Endothelial cell of umbilical vein (primary cell): ENCODE measurements at regions not wholly inside any gene's neighbourhood (a gene's known extent, or its start where the extent isn't known, plus 50 kb on each side); places are given as distances from the start of the nearest gene placed in this dataset.

Experiments
- BruUV-seq: library from RNA; stranded (reverse); fragments of 400-500 nt; replicated peaks from 2 replicates; lab custom pipeline; 2021; lab: Mats Ljungman, UMichigan
- CTCF ChIA-PET: fragments of 300-600, 350-600 bp; sonication (Branson Sonifier 250); formaldehyde crosslinking; loops from one replicate; lab custom pipeline; 2021; ENCODE audit warnings: antibody characterized with exemption, inconsistent platforms; lab: Charles Lee
- POLR2A ChIA-PET: fragments of 300-600, 350-600 bp; sonication (Branson Sonifier 250); formaldehyde crosslinking; loops from one replicate; lab custom pipeline; 2021; ENCODE audit warnings: antibody characterized with exemption, inconsistent platforms; lab: Charles Lee
- DNase-seq: peaks from one replicate; pipeline ENCODE4 v3.0.0-alpha.2; 2011; ENCODE audit warnings: low read depth, low spot score
- FAIRE-seq: peaks from 2 replicates; lab custom pipeline; 2011; peaks lifted over from hg19 to GRCh38; lab: Jason Lieb, UNC
- H2AFZ ChIP-seq: 2 replicates; pipeline ENCODE4 v1.6.0; 2012; ENCODE audit warnings: low read depth, low read length, control low read depth, inconsistent platforms
- H3K27ac ChIP-seq: 2 replicates; pipeline ENCODE4 v1.5.1; 2011; ENCODE audit warnings: low read depth, mild to moderate bottlenecking, control low read depth, low read length, moderate library complexity; ENCODE audit not compliant: insufficient read depth
- H3K27me3 ChIP-seq, 2 experiments: 2 replicates each; pipeline versions ENCODE4 v1.6.0 to v1.6.1; 2011; ENCODE audit warnings: low read length in 2 of 2, mixed read lengths in 1 of 2; ENCODE audit not compliant: control insufficient read depth in 2 of 2, insufficient read depth in 2 of 2
- H3K36me3 ChIP-seq, 2 experiments: 2 replicates in 1 of 2; 3 replicates in 1 of 2; pipeline ENCODE4 v1.5.1; 2011; ENCODE audit warnings: low read length in 2 of 2, mild to moderate bottlenecking in 1 of 2, moderate library complexity in 1 of 2; ENCODE audit not compliant: control insufficient read depth in 2 of 2, insufficient read depth in 2 of 2; ENCODE audit errors: extremely low read depth in 1 of 2
- H3K4me1 ChIP-seq: 3 replicates; pipeline ENCODE4 v1.5.1; 2011; ENCODE audit warnings: mild to moderate bottlenecking, low read length; ENCODE audit not compliant: control insufficient read depth, insufficient read depth; ENCODE audit errors: extremely low read depth
- H3K4me2 ChIP-seq: 2 replicates; pipeline ENCODE4 v1.6.1; 2011; ENCODE audit warnings: low read length, control low read depth, mixed read lengths; ENCODE audit not compliant: insufficient read depth
- H3K4me3 ChIP-seq, 3 experiments: fragments of 200-600 bp in 1 of 3; sonication (generic), shearing (Covaris generic) in 1 of 3; replicated peaks in 1 of 3; 2 replicates each; pipeline ENCODE4 v1.5.1; 2011 to 2016; ENCODE audit warnings: control low read depth in 3 of 3, low read length in 3 of 3, mild to moderate bottlenecking in 2 of 3, inconsistent platforms in 1 of 3, low read depth in 1 of 3, moderate library complexity in 1 of 3; ENCODE audit not compliant: insufficient read depth in 1 of 3
- H3K79me2 ChIP-seq: 2 replicates; pipeline ENCODE4 v1.6.0; 2012; ENCODE audit warnings: low read length, inconsistent platforms; ENCODE audit not compliant: control insufficient read depth, insufficient read depth
- H3K9ac ChIP-seq: replicated peaks from 2 replicates; pipeline ENCODE3; 2011; ENCODE audit warnings: low read length, control low read depth; ENCODE audit not compliant: insufficient read depth; ENCODE audit errors: extremely low read depth
- H3K9me1 ChIP-seq: replicated peaks from 3 replicates; pipeline ENCODE4 v1.6.0; 2011; ENCODE audit warnings: mild to moderate bottlenecking, low read length; ENCODE audit not compliant: control insufficient read depth, insufficient read depth; ENCODE audit errors: extremely low read depth
- H3K9me3 ChIP-seq: replicated peaks from 2 replicates; pipeline ENCODE4 v1.5.1; 2012; ENCODE audit warnings: low read length, inconsistent platforms; ENCODE audit not compliant: control insufficient read depth, insufficient read depth
- H4K20me1 ChIP-seq: replicated peaks from 2 replicates; pipeline ENCODE3; 2011; ENCODE audit warnings: mild to moderate bottlenecking, low read length; ENCODE audit not compliant: control insufficient read depth, insufficient read depth; ENCODE audit errors: extremely low read depth
- EZH2 ChIP-seq: IDR thresholded peaks from 2 replicates; pipeline ENCODE4 v1.6.1; 2012; ENCODE audit warnings: borderline replicate concordance, low read depth, mild to moderate bottlenecking, moderate library complexity, low read length, inconsistent platforms; ENCODE audit not compliant: severe bottlenecking
- FOS ChIP-seq: IDR thresholded peaks from 2 replicates; pipeline ENCODE4 v1.6.1; 2011; ENCODE audit warnings: mild to moderate bottlenecking, low read length, moderate library complexity, borderline replicate concordance; ENCODE audit not compliant: insufficient read depth
- GATA2 ChIP-seq: IDR thresholded peaks from 2 replicates; pipeline ENCODE4 v1.7.0; 2011; ENCODE audit warnings: low read depth, mild to moderate bottlenecking, moderate library complexity, mixed read lengths, low read length; ENCODE audit not compliant: insufficient read length, insufficient read depth
- JUN ChIP-seq: IDR thresholded peaks from 2 replicates; pipeline ENCODE4 v1.6.1; 2011; ENCODE audit warnings: borderline replicate concordance, low read depth; ENCODE audit not compliant: insufficient read length, insufficient read depth
- MYC ChIP-seq: IDR thresholded peaks from one replicate; pipeline ENCODE4 v1.6.1; 2011; ENCODE audit warnings: mild to moderate bottlenecking, low read depth, low read length
- POLR2A ChIP-seq: IDR thresholded peaks from 2 replicates; pipeline ENCODE4 v1.6.1; 2012; ENCODE audit warnings: low read depth, mild to moderate bottlenecking, control low read depth, low read length
- POLR2AphosphoS5 ChIP-seq: IDR thresholded peaks from 2 replicates; pipeline ENCODE4 v1.6.1; 2012; ENCODE audit warnings: low read depth, mild to moderate bottlenecking, control low read depth, low read length, moderate library complexity; ENCODE audit not compliant: insufficient read depth
- dilution Hi-C: fragments of 300-500 bp; cut with MboI; formaldehyde crosslinking; loops from one replicate; pipeline ENCODE4 v1.15.0; 2019; ENCODE audit warnings: low sequenced_read_pairs; ENCODE audit not compliant: extremely low pct_ligation_motif_present
- intact Hi-C: fragments of 100-400 bp; cut with micrococcal nuclease; formaldehyde crosslinking; loops from one replicate; pipeline ENCODE4 v1.10.0; 2022
- TF ChIP-seq, protein P1 (sequence below), 2 donors: IDR thresholded peaks; 1 replicate in 1 of 2; 2 replicates in 1 of 2; pipeline ENCODE4 v1.5.1; 2011; ENCODE audit warnings: low read length in 2 of 2, mild to moderate bottlenecking in 2 of 2, moderate library complexity in 2 of 2, control low read depth in 1 of 2, inconsistent platforms in 1 of 2, low read depth in 1 of 2; ENCODE audit not compliant: insufficient read depth in 1 of 2; ENCODE audit errors: extremely low read depth in 1 of 2
- TF ChIP-seq, protein P2 (sequence below): IDR thresholded peaks from 2 replicates; pipeline ENCODE4 v1.6.1; 2011; ENCODE audit not compliant: insufficient read depth, insufficient read length

DNA sequence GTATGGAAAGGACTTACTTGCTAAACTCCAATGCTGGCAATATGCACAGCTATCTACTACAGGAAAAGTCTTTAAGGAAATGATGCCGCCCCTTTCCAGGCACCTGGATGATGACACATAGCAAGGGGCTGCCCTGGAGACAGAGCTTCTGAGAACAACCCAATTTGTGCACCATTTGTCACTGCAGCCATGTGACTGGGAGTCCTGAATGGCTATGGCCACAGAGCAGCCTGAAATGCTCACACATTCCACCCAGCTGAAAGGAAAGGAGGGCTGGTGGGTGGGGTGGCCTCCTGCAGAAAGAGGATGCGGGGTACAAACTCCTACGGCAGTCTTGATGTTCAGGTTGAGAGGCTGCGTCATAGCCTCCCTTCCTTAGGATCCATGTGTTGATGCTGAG, 70.1 kb upstream of the FSTL4 start:
- no peak for FAIRE-seq
- H3K27me3 ChIP-seq: peaks cover 0 to 4% of the 10 kb centered on the region in 2 experiments
- no peaks in the 10 kb centered on the region for H3K79me2 ChIP-seq
- H2AFZ ChIP-seq: no peak overlapping the region
- DNase-seq: no peak
- H3K4me1 ChIP-seq: no peaks in the 10 kb centered on the region
- ChIA-PET CTCF (no interaction called here), POLR2A (no interaction called here)
- no peaks in the 10 kb centered on the region for H3K9me1 ChIP-seq
- no peak overlapping the region for H3K4me3 ChIP-seq
- TF ChIP-seq POLR2AphosphoS5: no peak
- TF ChIP-seq FOS: no peak
- TF ChIP-seq MYC: no peak
- TF ChIP-seq, protein P1, sequence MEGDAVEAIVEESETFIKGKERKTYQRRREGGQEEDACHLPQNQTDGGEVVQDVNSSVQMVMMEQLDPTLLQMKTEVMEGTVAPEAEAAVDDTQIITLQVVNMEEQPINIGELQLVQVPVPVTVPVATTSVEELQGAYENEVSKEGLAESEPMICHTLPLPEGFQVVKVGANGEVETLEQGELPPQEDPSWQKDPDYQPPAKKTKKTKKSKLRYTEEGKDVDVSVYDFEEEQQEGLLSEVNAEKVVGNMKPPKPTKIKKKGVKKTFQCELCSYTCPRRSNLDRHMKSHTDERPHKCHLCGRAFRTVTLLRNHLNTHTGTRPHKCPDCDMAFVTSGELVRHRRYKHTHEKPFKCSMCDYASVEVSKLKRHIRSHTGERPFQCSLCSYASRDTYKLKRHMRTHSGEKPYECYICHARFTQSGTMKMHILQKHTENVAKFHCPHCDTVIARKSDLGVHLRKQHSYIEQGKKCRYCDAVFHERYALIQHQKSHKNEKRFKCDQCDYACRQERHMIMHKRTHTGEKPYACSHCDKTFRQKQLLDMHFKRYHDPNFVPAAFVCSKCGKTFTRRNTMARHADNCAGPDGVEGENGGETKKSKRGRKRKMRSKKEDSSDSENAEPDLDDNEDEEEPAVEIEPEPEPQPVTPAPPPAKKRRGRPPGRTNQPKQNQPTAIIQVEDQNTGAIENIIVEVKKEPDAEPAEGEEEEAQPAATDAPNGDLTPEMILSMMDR (IDR thresholded peaks at IDR 0.05; ENCODE audit: extremely low read depth in 1 of 2, insufficient read depth in 1 of 2, low read depth in 1 of 2, low read length in 2 of 2): no peak
- TF ChIP-seq, protein P2, sequence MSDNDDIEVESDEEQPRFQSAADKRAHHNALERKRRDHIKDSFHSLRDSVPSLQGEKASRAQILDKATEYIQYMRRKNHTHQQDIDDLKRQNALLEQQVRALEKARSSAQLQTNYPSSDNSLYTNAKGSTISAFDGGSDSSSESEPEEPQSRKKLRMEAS: no peak
- no peak for TF ChIP-seq POLR2A
- TF ChIP-seq GATA2: no peak
- TF ChIP-seq JUN: no peak
- no peak for TF ChIP-seq EZH2
- dilution Hi-C loops: no loop called here
- no TSS peak for BruUV-seq
- no peak overlapping the region for H3K4me2 ChIP-seq
- no peaks in the 10 kb centered on the region for H3K36me3 ChIP-seq
- no peak overlapping the region for H3K9ac ChIP-seq
- no peaks in the 10 kb centered on the region for H3K9me3 ChIP-seq
- intact Hi-C loops: no loop called here
- H3K27ac ChIP-seq: no peak overlapping the region
- no peaks in the 10 kb centered on the region for H4K20me1 ChIP-seq
